ENCODE measurements at regions not wholly inside any gene's neighbourhood (a gene's known extent, or its start where the extent isn't known, plus 50 kb on each side); places are given as distances from the start of the nearest gene placed in this dataset.

- H3K9me1 ChIP-seq (ENCODE audit: insufficient read depth, low read length), result no peaks in the 10 kb centered on the region
- dilution Hi-C loops (cut with HindIII; ENCODE audit: low sequenced_read_pairs, unreplicated experiment) (no loop called here), intact Hi-C loops (cut with micrococcal nuclease) (no loop called here), in situ Hi-C loops (cut with MboI; ENCODE audit: low sequenced_read_pairs) (no loop called here)
- H3K18ac ChIP-seq (ENCODE audit: low read depth, low read length), result no peak overlapping the region
- no TSS peak for BruUV-seq (replicated peaks)
- no peak overlapping the region for H4K91ac ChIP-seq (ENCODE audit: insufficient read depth, low read depth, low read length)
- TF ChIP-seq MXI1 (IDR thresholded peaks at IDR 0.05; ENCODE audit: borderline replicate concordance, low read depth, low read length), result no peak
- TF ChIP-seq BHLHE40 (IDR thresholded peaks at IDR 0.05; ENCODE audit: low read depth, low read length), result no peak
- TF ChIP-seq MAZ (IDR thresholded peaks at IDR 0.05; ENCODE audit: borderline replicate concordance, low read depth, low read length), result no peak
- no peak for TF ChIP-seq CHD1 (IDR thresholded peaks at IDR 0.05; ENCODE audit: low read depth, low read length)
- TF ChIP-seq RFX5 (IDR thresholded peaks at IDR 0.05; ENCODE audit: low read depth, low read length), result no peak
- TF ChIP-seq SMC3 (IDR thresholded peaks at IDR 0.05; ENCODE audit: low read depth, low read length), result no peak
- no peak for TF ChIP-seq USF2 (IDR thresholded peaks at IDR 0.05; ENCODE audit: low read depth, low read length)
- TF ChIP-seq FOS (IDR thresholded peaks at IDR 0.05; ENCODE audit: low read depth, low read length), result no peak
- TF ChIP-seq CTCF (conservative IDR thresholded peaks at IDR 0.05; ENCODE audit: low read depth, low read length), result no peak
- TF ChIP-seq MAFK (IDR thresholded peaks at IDR 0.05; ENCODE audit: low read depth, low read length), result no peak
- H3K4me1 ChIP-seq (ENCODE audit: control insufficient read depth, insufficient read depth, low read length), result no peaks in the 10 kb centered on the region
- no peak for DNase-seq
- no peaks in the 10 kb centered on the region for H3K27me3 ChIP-seq (ENCODE audit: control insufficient read depth, insufficient read depth, low read length)
- no peak overlapping the region for H2AFZ ChIP-seq (replicated peaks; ENCODE audit: low read length, poor library complexity)
- H2BK120ac ChIP-seq (ENCODE audit: low read depth, low read length), result no peak overlapping the region
- H3K27ac ChIP-seq (ENCODE audit: insufficient read depth, low read length), result no peak overlapping the region
- H2BK20ac ChIP-seq (ENCODE audit: low read depth, low read length), result no peak overlapping the region
- no peak overlapping the region for H2AK5ac ChIP-seq (ENCODE audit: low read depth, low read length)
- 21% methylated on average over 2 of the region's 5 CpGs; no CpG with 5 or more reads in 1 of the 2 experiments for WGBS, 2 experiments (ENCODE audit: extremely low coverage in 2 of 2, insufficient read length in 1 of 2)
- no peak overlapping the region for H4K5ac ChIP-seq (ENCODE audit: low read depth, low read length)
- peaks cover 4% of the 10 kb centered on the region; the same call in 1 of the 2 replicates for H3K9me3 ChIP-seq (ENCODE audit: control insufficient read depth, insufficient read depth, low read length)
- no peaks in the 10 kb centered on the region for H3K79me1 ChIP-seq (ENCODE audit: low read depth in 1 of 2, low read length in 2 of 2)
- CTCF ChIA-PET, result no interaction called here
- no peak overlapping the region for H3K4me2 ChIP-seq (ENCODE audit: low read depth, low read length)
- no peak overlapping the region for H2BK15ac ChIP-seq (ENCODE audit: low read depth, low read length)
- no peak overlapping the region for H3K14ac ChIP-seq (replicated peaks; ENCODE audit: low read depth, low read length)
- H3K9ac ChIP-seq (ENCODE audit: low read depth, low read length), result no peak overlapping the region
- H2AK9ac ChIP-seq (replicated peaks; ENCODE audit: low read depth, low read length, poor library complexity), result no peak overlapping the region
- ATAC-seq (ENCODE audit: low read depth), result no peak
- H2BK5ac ChIP-seq (ENCODE audit: low read depth, low read length, poor library complexity, severe bottlenecking), result no peak overlapping the region
- POLR2A ChIA-PET (ENCODE audit: unreplicated experiment), result no interaction called here
- no peak overlapping the region for H4K8ac ChIP-seq (ENCODE audit: low read depth in 2 of 2, low read length in 2 of 2)
- no peak overlapping the region for H3K4me3 ChIP-seq (ENCODE audit: insufficient read depth, low read depth, low read length)
- H3K23ac ChIP-seq (ENCODE audit: low read depth, low read length), result no peak overlapping the region
- H3K36me3 ChIP-seq (ENCODE audit: control insufficient read depth, insufficient read depth, low read length), result no peaks in the 10 kb centered on the region
- no peak overlapping the region for H3K56ac ChIP-seq (ENCODE audit: extremely low read depth, insufficient read depth, low read length)
- H3K4ac ChIP-seq (ENCODE audit: low read depth, low read length), result no peak overlapping the region
- H4K20me1 ChIP-seq (ENCODE audit: insufficient read depth, low read length), result no peaks in the 10 kb centered on the region
These were observed 288.0 kb upstream of the CHORDC1 start for GRCh38 chr11:90510839-90511238.

All from IMR-90 (cell line).